Neutrophil (primary cell): ENCODE measurements at regions not wholly inside any gene's neighbourhood (a gene's known extent, or its start where the extent isn't known, plus 50 kb on each side); places are given as distances from the start of the nearest gene placed in this dataset.

Experiments
- H3K27ac ChIP-seq: fragments of 200-600 bp; sonication (generic); 2 replicates; pipeline ENCODE4 v1.5.1; 2016; ENCODE audit warnings: mild to moderate bottlenecking, moderate library complexity
- H3K27me3 ChIP-seq: fragments of 200-600 bp; sonication (generic); 2 replicates; pipeline ENCODE4 v1.6.0; 2016; ENCODE audit warnings: mild to moderate bottlenecking
- H3K36me3 ChIP-seq: fragments of 200-600 bp; sonication (generic); 2 replicates; pipeline ENCODE4 v1.5.1; 2017
- H3K4me1 ChIP-seq, 2 experiments: fragments of 200-600 bp in 1 of 2; sonication (generic) in 1 of 2; 1 replicate in 1 of 2; 2 replicates in 1 of 2; pipeline versions ENCODE4 v1.5.1 to v1.6.1; 2013 to 2016; ENCODE audit warnings: low read depth in 1 of 2, low read length in 1 of 2, mild to moderate bottlenecking in 1 of 2, moderate library complexity in 1 of 2; ENCODE audit not compliant: control insufficient read depth in 1 of 2, insufficient read depth in 1 of 2
- H3K4me3 ChIP-seq, 2 experiments: fragments of 200-600 bp in 1 of 2; sonication (generic) in 1 of 2; 1 replicate in 1 of 2; 2 replicates in 1 of 2; pipeline ENCODE4 v1.5.1; 2013 to 2016; ENCODE audit warnings: low read depth in 1 of 2, low read length in 1 of 2, mild to moderate bottlenecking in 1 of 2, moderate library complexity in 1 of 2
- H3K9me3 ChIP-seq: fragments of 200-600 bp; sonication (generic); 2 replicates; pipeline ENCODE4 v1.5.1; 2016
- TF ChIP-seq, protein P1 (sequence below): fragments of 200-600 bp; sonication (generic); IDR thresholded peaks from 2 replicates; pipeline ENCODE4 v1.5.1; 2016; ENCODE audit warnings: antibody characterized with exemption

DNA sequence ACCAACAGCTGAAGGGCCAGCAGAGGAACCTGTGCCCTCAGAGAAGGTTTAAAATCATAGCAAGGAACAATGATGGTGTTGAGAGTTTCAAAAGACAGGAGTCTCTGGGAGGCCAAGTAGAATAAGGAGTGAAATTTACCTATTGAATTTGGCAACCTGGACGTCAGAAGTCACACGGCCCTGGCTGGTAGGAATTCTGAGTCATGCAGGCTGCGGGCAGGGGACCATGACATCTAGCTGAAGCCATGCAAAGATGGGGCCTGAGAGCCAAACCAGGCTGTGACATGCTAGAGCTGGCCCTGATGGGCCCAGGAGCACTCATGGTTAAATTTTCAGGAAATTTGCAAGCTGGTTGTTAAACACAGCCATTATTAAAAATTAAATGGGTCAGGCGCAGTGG, 64.0 kb upstream of the SNX9 start:
- H3K9me3 ChIP-seq: no peaks in the 10 kb centered on the region

DNA sequence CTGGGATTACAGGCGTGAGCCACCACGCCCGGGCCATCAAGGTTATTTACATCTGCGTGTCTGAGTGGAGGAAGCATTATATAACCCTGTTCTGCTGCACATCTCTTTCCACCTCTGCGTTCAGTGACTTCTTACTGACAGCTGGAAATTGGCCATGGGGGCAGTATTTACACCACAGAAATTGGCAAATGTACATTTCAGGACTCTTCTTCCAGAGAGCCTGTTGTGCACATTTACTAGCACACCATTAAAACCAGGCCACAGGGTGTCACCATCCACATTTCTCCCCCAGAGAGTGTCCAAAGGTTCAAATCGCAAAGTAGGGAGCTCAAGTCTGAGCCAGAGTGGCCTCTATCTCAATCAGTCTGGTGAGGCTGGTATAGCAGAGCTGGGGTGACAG, 62.9 kb upstream of the SNX9 start:
- Histone ChIP-seq H3K27ac (no peak overlapping the region), H3K9me3 (no peaks in the 10 kb centered on the region), H3K36me3 (no peaks in the 10 kb centered on the region), H3K4me3 (no peak overlapping the region), H3K27me3 (peaks cover 26% of the 10 kb centered on the region), H3K4me1 (peaks cover 3 to 13% of the 10 kb centered on the region in 2 experiments)
- TF ChIP-seq, protein P1, sequence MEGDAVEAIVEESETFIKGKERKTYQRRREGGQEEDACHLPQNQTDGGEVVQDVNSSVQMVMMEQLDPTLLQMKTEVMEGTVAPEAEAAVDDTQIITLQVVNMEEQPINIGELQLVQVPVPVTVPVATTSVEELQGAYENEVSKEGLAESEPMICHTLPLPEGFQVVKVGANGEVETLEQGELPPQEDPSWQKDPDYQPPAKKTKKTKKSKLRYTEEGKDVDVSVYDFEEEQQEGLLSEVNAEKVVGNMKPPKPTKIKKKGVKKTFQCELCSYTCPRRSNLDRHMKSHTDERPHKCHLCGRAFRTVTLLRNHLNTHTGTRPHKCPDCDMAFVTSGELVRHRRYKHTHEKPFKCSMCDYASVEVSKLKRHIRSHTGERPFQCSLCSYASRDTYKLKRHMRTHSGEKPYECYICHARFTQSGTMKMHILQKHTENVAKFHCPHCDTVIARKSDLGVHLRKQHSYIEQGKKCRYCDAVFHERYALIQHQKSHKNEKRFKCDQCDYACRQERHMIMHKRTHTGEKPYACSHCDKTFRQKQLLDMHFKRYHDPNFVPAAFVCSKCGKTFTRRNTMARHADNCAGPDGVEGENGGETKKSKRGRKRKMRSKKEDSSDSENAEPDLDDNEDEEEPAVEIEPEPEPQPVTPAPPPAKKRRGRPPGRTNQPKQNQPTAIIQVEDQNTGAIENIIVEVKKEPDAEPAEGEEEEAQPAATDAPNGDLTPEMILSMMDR: no peak

More for the DNA sequence above, 64.0 kb upstream of the SNX9 start:
- Histone ChIP-seq H3K27ac (no peak overlapping the region), H3K36me3 (no peaks in the 10 kb centered on the region), H3K27me3 (peaks cover 15% of the 10 kb centered on the region), H3K4me3 (no peak overlapping the region), H3K4me1 (peaks cover 0 to 5% of the 10 kb centered on the region in 2 experiments)
- TF ChIP-seq, protein P1: no peak

DNA sequence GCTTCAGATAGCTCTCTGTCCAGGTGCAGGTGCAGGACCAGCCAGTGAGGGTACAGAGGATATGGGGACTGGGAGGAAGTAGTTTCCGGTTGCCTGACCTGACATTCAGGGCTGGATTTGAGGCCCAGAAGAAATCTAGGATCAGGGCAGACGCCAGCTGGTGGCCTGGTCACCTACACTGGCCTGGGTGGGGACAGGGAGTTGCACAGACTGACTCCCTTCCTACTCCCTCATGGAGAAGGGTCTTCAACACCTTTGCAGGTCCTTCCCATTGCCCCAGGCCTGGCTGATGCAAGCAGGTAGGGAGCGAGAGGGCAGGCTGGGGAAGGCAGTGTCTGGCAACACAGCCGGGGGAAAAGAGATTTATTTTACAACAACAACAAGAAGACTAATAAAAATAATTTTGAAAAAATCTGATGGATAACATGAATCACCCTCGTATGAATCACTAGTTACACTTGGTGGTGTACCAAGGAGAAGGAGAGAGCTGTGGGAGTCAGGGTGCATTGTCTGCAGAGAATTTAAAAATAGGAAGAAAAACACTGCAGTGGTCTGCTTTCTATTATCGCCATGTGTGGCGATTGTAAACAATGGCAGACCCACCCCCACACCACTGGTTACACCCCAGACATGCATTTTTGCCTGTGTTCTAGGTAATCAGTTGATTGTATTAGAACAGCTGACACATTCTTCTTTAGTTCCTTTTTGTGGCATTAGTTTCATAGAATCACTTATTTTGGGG, 62.3 kb upstream of the SNX9 start:
- TF ChIP-seq, protein P1: no peak
- Histone ChIP-seq H3K4me3 (no peak overlapping the region), H3K36me3 (no peaks in the 10 kb centered on the region), H3K27me3 (peaks cover 21% of the 10 kb centered on the region), H3K4me1 (peaks cover 3 to 13% of the 10 kb centered on the region in 2 experiments), H3K27ac (no peak overlapping the region), H3K9me3 (no peaks in the 10 kb centered on the region)

DNA sequence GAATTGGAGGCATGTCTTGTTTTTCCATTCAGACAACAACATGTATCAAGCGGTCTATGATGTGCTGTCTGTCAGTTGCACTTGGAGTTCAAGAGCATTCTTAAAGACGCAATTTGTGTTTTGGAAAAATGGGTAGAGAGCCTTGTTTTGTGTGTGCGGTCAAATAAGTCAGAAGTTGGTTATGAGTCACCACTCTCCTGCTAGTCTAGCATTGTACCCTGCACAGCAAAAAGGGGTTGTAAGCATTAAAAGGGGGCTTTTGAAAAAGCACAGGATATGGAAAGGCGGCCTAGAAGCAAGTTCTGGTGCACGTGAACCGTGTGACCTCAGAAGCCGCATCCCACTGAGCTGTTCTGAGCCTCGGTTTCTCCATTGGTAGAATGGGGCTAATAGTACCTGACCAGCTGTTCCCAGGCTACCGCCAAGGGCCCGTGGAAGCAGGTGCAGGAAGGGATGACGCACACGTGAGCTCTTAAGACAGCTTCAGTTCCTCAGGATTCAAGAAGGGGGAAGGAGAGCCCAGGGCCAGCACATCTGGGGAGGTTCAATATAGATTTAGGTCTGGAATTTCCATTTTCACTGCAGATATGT, 61.6 kb upstream of the SNX9 start:
- Histone ChIP-seq H3K4me3 (no peak overlapping the region), H3K4me1 (peaks cover 3 to 13% of the 10 kb centered on the region in 2 experiments), H3K27me3 (peaks cover 14% of the 10 kb centered on the region), H3K9me3 (no peaks in the 10 kb centered on the region), H3K27ac (no peak overlapping the region), H3K36me3 (no peaks in the 10 kb centered on the region)
- TF ChIP-seq, protein P1: no peak

DNA sequence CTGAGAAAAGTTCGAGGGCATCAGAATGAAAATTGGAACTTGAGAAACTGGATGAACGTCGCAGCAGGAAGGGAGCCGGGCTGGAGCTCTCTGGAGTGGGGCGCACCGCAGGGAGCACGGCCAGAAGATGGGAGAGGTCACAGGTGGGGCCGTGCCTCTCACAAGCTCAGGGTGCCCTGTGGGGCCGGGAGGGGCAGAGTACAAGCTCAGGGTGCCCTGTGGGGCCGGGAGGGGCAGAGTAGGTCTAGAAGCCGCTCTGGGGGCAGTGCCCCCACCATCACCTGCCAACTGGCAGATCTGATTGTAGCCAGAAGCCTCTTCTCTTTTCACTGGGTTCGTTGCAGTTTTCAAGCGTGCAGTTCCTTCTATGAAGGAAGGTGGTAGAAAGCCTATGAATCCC, 61.1 kb upstream of the SNX9 start:
- Histone ChIP-seq H3K36me3 (no peaks in the 10 kb centered on the region), H3K27ac (no peak overlapping the region), H3K4me1 (peaks cover 3 to 8% of the 10 kb centered on the region in 2 experiments), H3K27me3 (peaks cover 11% of the 10 kb centered on the region), H3K9me3 (no peaks in the 10 kb centered on the region), H3K4me3 (no peak overlapping the region)
- TF ChIP-seq, protein P1: no peak
